Stimulated activated CD4-positive, alpha-beta T cell treated with anti-CD3 and anti-CD28 coated beads, TNF-alpha, amount 100 ng/mL, for 24 hours (primary cell): ENCODE measurements at regions not wholly inside any gene's neighbourhood (a gene's known extent, or its start where the extent isn't known, plus 50 kb on each side); places are given as distances from the start of the nearest gene placed in this dataset.

ENCODE experiments used
- DNase-seq, 3 experiments: peaks; one replicate each; pipeline ENCODE4 v3.0.0-alpha.2; 2020; ENCODE audit warnings: low read depth in 3 of 3

GRCh38 chr1:164265232-164265631 lies 293.8 kb upstream of the PBX1 start:
- DNase-seq, result no peak

GRCh38 chr1:164272156-164272555 lies 286.8 kb upstream of the PBX1 start:
- DNase-seq, result no peak

- no peak for DNase-seq
Observed at GRCh38 chr1:164296172-164296571, 262.8 kb upstream of the PBX1 start.

- DNase-seq, result no peak
Observed at GRCh38 chr1:164308101-164308500, 250.9 kb upstream of the PBX1 start.

GRCh38 chr1:164310166-164310565 lies 248.8 kb upstream of the PBX1 start:
- no peak for DNase-seq

- no peak for DNase-seq
Observed at GRCh38 chr1:164311377-164311776, 247.6 kb upstream of the PBX1 start.

- no peak for DNase-seq
Observed at GRCh38 chr1:164320790-164321731, 237.9 kb upstream of the PBX1 start.

- no peak for DNase-seq
Observed at GRCh38 chr1:164325786-164326185, 233.2 kb upstream of the PBX1 start.

- no peak for DNase-seq
Observed at GRCh38 chr1:164333387-164333786, 225.6 kb upstream of the PBX1 start.

GRCh38 chr1:164337394-164337793 lies 221.6 kb upstream of the PBX1 start:
- DNase-seq, result no peak

GRCh38 chr1:164337885-164338284 lies 221.1 kb upstream of the PBX1 start:
- no peak for DNase-seq

GRCh38 chr1:164343189-164343588 lies 215.8 kb upstream of the PBX1 start:
- DNase-seq, result no peak

GRCh38 chr1:164347980-164348379 lies 211.0 kb upstream of the PBX1 start:
- DNase-seq, result no peak

GRCh38 chr1:164356511-164356910 lies 202.5 kb upstream of the PBX1 start:
- no peak for DNase-seq

- no peak for DNase-seq
Observed at GRCh38 chr1:164360265-164360664, 198.7 kb upstream of the PBX1 start.

- DNase-seq, result no peak
Observed at GRCh38 chr1:164361927-164362326, 197.1 kb upstream of the PBX1 start.

- no peak for DNase-seq
Observed at GRCh38 chr1:164363980-164364379, 195.0 kb upstream of the PBX1 start.

- no peak for DNase-seq
Observed at GRCh38 chr1:164366014-164366413, 193.0 kb upstream of the PBX1 start.

- DNase-seq, result no peak
Observed at GRCh38 chr1:164369698-164370365, 189.2 kb upstream of the PBX1 start.

GRCh38 chr1:164380893-164381292 lies 178.1 kb upstream of the PBX1 start:
- no peak for DNase-seq

GRCh38 chr1:164382384-164382783 lies 176.6 kb upstream of the PBX1 start:
- no peak for DNase-seq

GRCh38 chr1:164384262-164384661 lies 174.7 kb upstream of the PBX1 start:
- DNase-seq, result no peak
